Parathyroid adenoma (tissue), 2 donors: ENCODE measurements at regions not wholly inside any gene's neighbourhood (a gene's known extent, or its start where the extent isn't known, plus 50 kb on each side); places are given as distances from the start of the nearest gene placed in this dataset.

ENCODE experiments used
- H2AFZ ChIP-seq: fragments of 300-600 bp; sonication (generic); one replicate; pipeline ENCODE4 v1.7.0; 2017; ENCODE audit warnings: antibody characterized with exemption, mild to moderate bottlenecking
- H3K27ac ChIP-seq: fragments of 300-600 bp; sonication (generic); one replicate; pipeline ENCODE4 v1.7.0; 2017
- H3K27me3 ChIP-seq: fragments of 300-600 bp; sonication (generic); one replicate; pipeline ENCODE4 v1.7.0; 2017; ENCODE audit warnings: low read length; ENCODE audit not compliant: control insufficient read depth, insufficient read depth
- H3K36me3 ChIP-seq: fragments of 300-600 bp; sonication (generic); one replicate; pipeline ENCODE4 v1.7.0; 2017; ENCODE audit warnings: low read length; ENCODE audit not compliant: control insufficient read depth, insufficient read depth
- H3K4me1 ChIP-seq: fragments of 300-600 bp; sonication (generic); one replicate; pipeline ENCODE4 v1.7.0; 2017; ENCODE audit warnings: control low read depth
- H3K4me2 ChIP-seq: fragments of 300-600 bp; sonication (generic); one replicate; pipeline ENCODE4 v1.7.0; 2017; ENCODE audit warnings: low read length
- H3K4me3 ChIP-seq: fragments of 300-600 bp; sonication (generic); one replicate; pipeline ENCODE4 v1.7.0; 2017; ENCODE audit warnings: low read depth, low read length
- H3K79me2 ChIP-seq: fragments of 300-600 bp; sonication (generic); one replicate; pipeline ENCODE4 v1.7.0; 2017; ENCODE audit warnings: control low read depth
- H3K9ac ChIP-seq: fragments of 300-600 bp; sonication (generic); one replicate; pipeline ENCODE4 v1.7.0; 2017; ENCODE audit warnings: mild to moderate bottlenecking
- H3K9me3 ChIP-seq: fragments of 300-600 bp; sonication (generic); one replicate; pipeline ENCODE4 v1.7.0; 2017; ENCODE audit warnings: low read length; ENCODE audit not compliant: control insufficient read depth
- CTCF ChIP-seq: fragments of 300-600 bp; sonication (generic); IDR thresholded peaks from one replicate; pipeline ENCODE4 v1.7.0; 2017; ENCODE audit warnings: antibody characterized with exemption, mild to moderate bottlenecking
- donor health status: primary hyperparathyroidism.

GRCh38 chr7:46713868-46714596, 793.0 kb upstream of the IGFBP3 start:
- H3K9me3 ChIP-seq, result no peaks in the 10 kb centered on the region

GRCh38 chr7:46710927-46711326, 789.9 kb upstream of the IGFBP3 start:
- no peaks in the 10 kb centered on the region for H3K4me1 ChIP-seq
- no peaks in the 10 kb centered on the region for H3K79me2 ChIP-seq
- no peaks in the 10 kb centered on the region for H3K36me3 ChIP-seq
- no peak overlapping the region for H3K4me2 ChIP-seq
- H3K27ac ChIP-seq, result no peak overlapping the region
- H3K9ac ChIP-seq, result no peak overlapping the region
- no peak for TF ChIP-seq CTCF
- H3K27me3 ChIP-seq, result no peaks in the 10 kb centered on the region
- no peaks in the 10 kb centered on the region for H3K9me3 ChIP-seq
- H2AFZ ChIP-seq, result no peak overlapping the region
- no peak overlapping the region for H3K4me3 ChIP-seq

More at GRCh38 chr7:46713868-46714596, 793.0 kb upstream of the IGFBP3 start:
- no peak overlapping the region for H2AFZ ChIP-seq
- TF ChIP-seq CTCF, result no peak
- H3K27ac ChIP-seq, result no peak overlapping the region
- H3K79me2 ChIP-seq, result no peaks in the 10 kb centered on the region
- H3K36me3 ChIP-seq, result no peaks in the 10 kb centered on the region
- no peaks in the 10 kb centered on the region for H3K27me3 ChIP-seq
- no peak overlapping the region for H3K4me2 ChIP-seq
- H3K4me3 ChIP-seq, result no peak overlapping the region
- no peak overlapping the region for H3K9ac ChIP-seq
- no peaks in the 10 kb centered on the region for H3K4me1 ChIP-seq

- TF ChIP-seq CTCF, result no peak
- Histone ChIP-seq H3K4me2 (no peak overlapping the region), H2AFZ (no peak overlapping the region), H3K4me3 (no peak overlapping the region), H3K9ac (no peak overlapping the region), H3K79me2 (no peaks in the 10 kb centered on the region), H3K9me3 (no peaks in the 10 kb centered on the region), H3K36me3 (no peaks in the 10 kb centered on the region), H3K4me1 (no peaks in the 10 kb centered on the region), H3K27me3 (no peaks in the 10 kb centered on the region), H3K27ac (no peak overlapping the region)
Measured at GRCh38 chr7:46707973-46708372, 786.9 kb upstream of the IGFBP3 start.

- H3K4me2 ChIP-seq, result no peak overlapping the region
- TF ChIP-seq CTCF, result no peak
- H2AFZ ChIP-seq, result no peak overlapping the region
Measured at GRCh38 chr7:46705386-46706255, 784.5 kb upstream of the IGFBP3 start.

More at GRCh38 chr7:46705386-46706255, 784.5 kb upstream of the IGFBP3 start:
- H3K27ac ChIP-seq, result no peak overlapping the region
- H3K9ac ChIP-seq, result no peak overlapping the region
- no peaks in the 10 kb centered on the region for H3K9me3 ChIP-seq
- no peaks in the 10 kb centered on the region for H3K79me2 ChIP-seq
- H3K4me3 ChIP-seq, result no peak overlapping the region
- H3K36me3 ChIP-seq, result no peaks in the 10 kb centered on the region
- H3K4me1 ChIP-seq, result no peaks in the 10 kb centered on the region
- H3K27me3 ChIP-seq, result no peaks in the 10 kb centered on the region
